Panc1 (cell line): ENCODE measurements at regions not wholly inside any gene's neighbourhood (a gene's known extent, or its start where the extent isn't known, plus 50 kb on each side); places are given as distances from the start of the nearest gene placed in this dataset.

Source experiments
- POLR2AphosphoS5 ChIP-seq: IDR thresholded peaks from 2 replicates; pipeline ENCODE4 v1.6.1; 2012; ENCODE audit warnings: mild to moderate bottlenecking, low read depth, low read length, moderate library complexity
- SIN3A ChIP-seq: IDR thresholded peaks from 2 replicates; pipeline ENCODE4 v1.6.1; 2012; ENCODE audit warnings: low read depth, mild to moderate bottlenecking, low read length, moderate library complexity, borderline replicate concordance; ENCODE audit not compliant: insufficient read depth
- TCF7L2 ChIP-seq: IDR thresholded peaks from 2 replicates; pipeline ENCODE4 v1.6.1; 2011; ENCODE audit warnings: mild to moderate bottlenecking, low read depth, low read length, inconsistent platforms
- TF ChIP-seq, protein P1 (sequence below): fragments of 450-650 bp; IDR thresholded peaks from 2 replicates; pipeline ENCODE4 v1.5.1; 2017; ENCODE audit warnings: mild to moderate bottlenecking

DNA sequence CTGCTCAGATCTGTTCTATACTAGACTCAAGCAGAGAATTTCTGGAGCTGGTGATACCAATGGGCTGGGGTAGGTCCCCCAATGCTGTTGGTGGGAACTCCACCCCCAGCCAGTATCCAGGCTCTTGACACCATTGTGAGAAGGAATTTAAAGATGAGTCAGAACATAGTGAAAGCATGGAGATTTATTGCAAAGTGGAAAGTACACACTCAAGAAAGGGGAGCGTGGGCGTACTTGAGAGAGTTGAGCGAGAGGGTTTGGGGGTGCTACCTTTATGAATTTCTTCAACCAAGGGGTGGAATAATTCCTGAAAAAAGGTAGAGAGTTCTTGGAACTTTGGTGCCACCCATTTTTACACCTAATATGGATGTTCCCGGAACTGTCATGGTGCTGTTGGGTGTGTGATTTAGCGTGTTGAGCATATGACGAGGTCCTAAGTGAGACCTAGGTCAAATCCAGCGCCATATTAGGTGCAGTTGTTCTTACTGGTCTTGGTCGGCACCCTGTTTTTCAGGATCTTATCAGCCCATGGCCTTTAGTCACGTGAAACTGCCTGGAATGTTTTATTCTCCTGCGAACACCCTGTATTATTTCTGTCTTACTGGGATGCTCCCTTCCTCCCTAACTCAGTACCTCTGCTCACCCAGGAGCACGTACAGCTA, 122.0 kb upstream of the AHR start:
- TF ChIP-seq, protein P1, sequence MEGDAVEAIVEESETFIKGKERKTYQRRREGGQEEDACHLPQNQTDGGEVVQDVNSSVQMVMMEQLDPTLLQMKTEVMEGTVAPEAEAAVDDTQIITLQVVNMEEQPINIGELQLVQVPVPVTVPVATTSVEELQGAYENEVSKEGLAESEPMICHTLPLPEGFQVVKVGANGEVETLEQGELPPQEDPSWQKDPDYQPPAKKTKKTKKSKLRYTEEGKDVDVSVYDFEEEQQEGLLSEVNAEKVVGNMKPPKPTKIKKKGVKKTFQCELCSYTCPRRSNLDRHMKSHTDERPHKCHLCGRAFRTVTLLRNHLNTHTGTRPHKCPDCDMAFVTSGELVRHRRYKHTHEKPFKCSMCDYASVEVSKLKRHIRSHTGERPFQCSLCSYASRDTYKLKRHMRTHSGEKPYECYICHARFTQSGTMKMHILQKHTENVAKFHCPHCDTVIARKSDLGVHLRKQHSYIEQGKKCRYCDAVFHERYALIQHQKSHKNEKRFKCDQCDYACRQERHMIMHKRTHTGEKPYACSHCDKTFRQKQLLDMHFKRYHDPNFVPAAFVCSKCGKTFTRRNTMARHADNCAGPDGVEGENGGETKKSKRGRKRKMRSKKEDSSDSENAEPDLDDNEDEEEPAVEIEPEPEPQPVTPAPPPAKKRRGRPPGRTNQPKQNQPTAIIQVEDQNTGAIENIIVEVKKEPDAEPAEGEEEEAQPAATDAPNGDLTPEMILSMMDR: no peak
- TF ChIP-seq POLR2AphosphoS5: no peak
- TF ChIP-seq TCF7L2: no peak
- no peak for TF ChIP-seq SIN3A
